ENCODE measurements at regions not wholly inside any gene's neighbourhood (a gene's known extent, or its start where the extent isn't known, plus 50 kb on each side); places are given as distances from the start of the nearest gene placed in this dataset.

GRCh38 chr3:164608554-164609276 lies 469.6 kb downstream of the SI start:
- H3K27ac ChIP-seq (replicated peaks), result no peak overlapping the region
- intact Hi-C loops (cut with micrococcal nuclease), result no loop called here

GRCh38 chr3:164604687-164605086 lies 473.6 kb downstream of the SI start:
- peaks cover 31% of the 10 kb centered on the region for H3K9me3 ChIP-seq (replicated peaks)
- intact Hi-C loops (cut with micrococcal nuclease), result no loop called here

More at GRCh38 chr3:164608554-164609276, 469.6 kb downstream of the SI start:
- TF ChIP-seq CTCF (IDR thresholded peaks at IDR 0.05; ENCODE audit: borderline replicate concordance), result no peak
- no peak for DNase-seq
- Histone ChIP-seq H3K9me3 (replicated peaks) (peaks cover 5% of the 10 kb centered on the region), H3K36me3 (no peaks in the 10 kb centered on the region), H3K4me3 (no peak overlapping the region), H3K27me3 (ENCODE audit: low read depth) (no peaks in the 10 kb centered on the region), H3K4me1 (no peaks in the 10 kb centered on the region)

GRCh38 chr3:164577667-164578210 lies 500.6 kb downstream of the SI start:
- no peaks in the 10 kb centered on the region for H3K9me3 ChIP-seq (replicated peaks)
- no peak overlapping the region for H3K4me3 ChIP-seq
- DNase-seq, result no peak
- TF ChIP-seq CTCF (IDR thresholded peaks at IDR 0.05; ENCODE audit: borderline replicate concordance), result no peak
- intact Hi-C loops (cut with micrococcal nuclease), result no loop called here
- no peaks in the 10 kb centered on the region for H3K36me3 ChIP-seq
- H3K27ac ChIP-seq (replicated peaks), result no peak overlapping the region
- no peaks in the 10 kb centered on the region for H3K4me1 ChIP-seq
- no peaks in the 10 kb centered on the region for H3K27me3 ChIP-seq (ENCODE audit: low read depth)

More at GRCh38 chr3:164604687-164605086, 473.6 kb downstream of the SI start:
- Histone ChIP-seq H3K27me3 (ENCODE audit: low read depth) (no peaks in the 10 kb centered on the region), H3K4me3 (no peak overlapping the region), H3K4me1 (no peaks in the 10 kb centered on the region), H3K27ac (replicated peaks) (no peak overlapping the region), H3K36me3 (no peaks in the 10 kb centered on the region)
- no peak for DNase-seq
- TF ChIP-seq CTCF (IDR thresholded peaks at IDR 0.05; ENCODE audit: borderline replicate concordance), result no peak

- intact Hi-C loops (cut with micrococcal nuclease), result no loop called here
- Histone ChIP-seq H3K36me3 (no peaks in the 10 kb centered on the region), H3K4me1 (no peaks in the 10 kb centered on the region), H3K27ac (replicated peaks) (no peak overlapping the region), H3K9me3 (replicated peaks) (peaks cover 6% of the 10 kb centered on the region), H3K4me3 (no peak overlapping the region), H3K27me3 (ENCODE audit: low read depth) (no peaks in the 10 kb centered on the region)
- DNase-seq, result no peak
- no peak for TF ChIP-seq CTCF (IDR thresholded peaks at IDR 0.05; ENCODE audit: borderline replicate concordance)
Observed at GRCh38 chr3:164572436-164572835, 505.9 kb downstream of the SI start.

GRCh38 chr3:164550857-164551256 lies 527.4 kb downstream of the SI start:
- Histone ChIP-seq H3K36me3 (no peaks in the 10 kb centered on the region), H3K4me3 (no peak overlapping the region), H3K9me3 (replicated peaks) (peaks cover 5% of the 10 kb centered on the region), H3K27ac (replicated peaks) (no peak overlapping the region), H3K27me3 (ENCODE audit: low read depth) (no peaks in the 10 kb centered on the region), H3K4me1 (no peaks in the 10 kb centered on the region)
- intact Hi-C loops (cut with micrococcal nuclease), result no loop called here
- DNase-seq, result no peak
- TF ChIP-seq CTCF (IDR thresholded peaks at IDR 0.05; ENCODE audit: borderline replicate concordance), result no peak
